Stimulated activated CD4-positive, alpha-beta T cell treated with anti-CD3 and anti-CD28 coated beads, Interleukin-12 subunit alpha, Interleukin-12 subunit beta, amount 100 ng/mL, for 4 hours (primary cell): ENCODE measurements at regions not wholly inside any gene's neighbourhood (a gene's known extent, or its start where the extent isn't known, plus 50 kb on each side); places are given as distances from the start of the nearest gene placed in this dataset.

ENCODE experiments used
- DNase-seq: peaks from one replicate; pipeline ENCODE4 v3.0.0-alpha.2; 2020

GRCh38 chr6:99064834-99065233 is 117.1 kb upstream of the FBXL4 start:
- DNase-seq = no peak

GRCh38 chr6:99036672-99037071 is 88.9 kb upstream of the FBXL4 start:
- DNase-seq = no peak

- DNase-seq = no peak
Measured at GRCh38 chr6:99032396-99032795, 84.7 kb upstream of the FBXL4 start.

- DNase-seq = no peak
Measured at GRCh38 chr6:99031957-99032356, 84.2 kb upstream of the FBXL4 start.

- DNase-seq = no peak
Measured at GRCh38 chr6:99030915-99031314, 83.2 kb upstream of the FBXL4 start.

GRCh38 chr6:99026135-99026534 is 78.4 kb upstream of the FBXL4 start:
- DNase-seq = no peak

GRCh38 chr6:99024089-99024488 is 76.3 kb upstream of the FBXL4 start:
- no peak for DNase-seq

GRCh38 chr6:99022039-99022609 is 74.4 kb upstream of the FBXL4 start:
- DNase-seq = no peak

GRCh38 chr6:99019381-99019780 is 71.6 kb upstream of the FBXL4 start:
- DNase-seq = no peak

GRCh38 chr6:99017150-99017549 is 69.4 kb upstream of the FBXL4 start:
- DNase-seq = no peak

- no peak for DNase-seq
Measured at GRCh38 chr6:99016355-99016754, 68.6 kb upstream of the FBXL4 start.

GRCh38 chr6:99014061-99014460 is 66.3 kb upstream of the FBXL4 start:
- DNase-seq = no peak

GRCh38 chr6:99013661-99014060 is 65.9 kb upstream of the FBXL4 start:
- DNase-seq = no peak

- DNase-seq = no peak
Measured at GRCh38 chr6:99013145-99013544, 65.4 kb upstream of the FBXL4 start.

- DNase-seq = no peak
Measured at GRCh38 chr6:99011151-99011550, 63.4 kb upstream of the FBXL4 start.

- no peak for DNase-seq
Measured at GRCh38 chr6:99002831-99003230, 55.1 kb upstream of the FBXL4 start.

GRCh38 chr6:98998103-98998502 is 50.4 kb upstream of the FBXL4 start:
- DNase-seq = no peak
